NCI-H510A treated with DMSO at 0.1 percent for 48 hours (cell line): ENCODE measurements at regions not wholly inside any gene's neighbourhood (a gene's known extent, or its start where the extent isn't known, plus 50 kb on each side); places are given as distances from the start of the nearest gene placed in this dataset.
"Not testable (repeated sequence)": the region's sequence is repeated elsewhere in the genome, so short reads cannot be mapped to it uniquely, and the experiment has no call there.

Source experiments
- DNase-seq: peaks from one replicate; lab custom pipeline; 2025; lab: John Stamatoyannopoulos, UW

DNA sequence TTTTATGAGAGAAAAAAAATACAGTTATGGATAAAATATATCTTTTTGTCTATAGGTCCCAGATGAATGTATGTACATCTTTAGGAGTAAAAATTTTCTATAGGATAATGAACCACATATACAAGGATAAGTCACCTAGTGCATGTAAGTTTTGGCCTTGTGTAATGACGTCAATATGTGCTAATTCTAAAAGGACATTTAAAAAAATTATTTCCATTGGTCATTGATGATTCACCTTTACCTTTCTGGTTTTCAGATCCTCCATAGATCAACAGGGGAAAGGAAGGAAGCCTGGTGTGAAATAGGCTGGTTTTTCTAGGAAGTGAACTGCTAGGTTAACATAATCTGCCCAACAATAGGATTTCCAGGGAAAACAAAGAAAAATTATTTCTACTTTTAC lies 684.3 kb upstream of the SOX9 start:
- DNase-seq = no peak

- DNase-seq = no peak
Measured at GRCh38 chr17:71437166-71437565, 683.7 kb upstream of the SOX9 start.

GRCh38 chr17:71438631-71439146 lies 682.1 kb upstream of the SOX9 start:
- DNase-seq = peak; percentile 86

DNA sequence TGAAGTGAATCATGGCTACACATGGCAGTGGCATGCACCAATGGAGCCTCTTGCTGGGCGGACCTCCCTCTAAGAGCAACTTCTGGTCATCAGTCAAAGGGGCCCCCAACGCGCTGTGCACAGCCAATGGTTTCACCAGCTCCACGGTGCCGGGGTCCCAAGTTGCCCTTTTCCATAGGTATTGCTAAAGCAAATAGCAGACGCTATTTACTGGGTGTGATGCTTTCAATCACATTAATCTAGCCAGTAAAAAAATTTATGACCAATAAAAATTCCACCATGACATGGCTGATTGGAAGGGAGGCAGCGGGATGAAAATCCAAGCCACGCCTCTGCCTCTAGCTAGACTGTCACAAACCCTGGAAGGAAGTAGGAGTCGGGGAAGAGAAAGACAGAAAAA lies 680.3 kb upstream of the SOX9 start:
- no peak for DNase-seq

DNA sequence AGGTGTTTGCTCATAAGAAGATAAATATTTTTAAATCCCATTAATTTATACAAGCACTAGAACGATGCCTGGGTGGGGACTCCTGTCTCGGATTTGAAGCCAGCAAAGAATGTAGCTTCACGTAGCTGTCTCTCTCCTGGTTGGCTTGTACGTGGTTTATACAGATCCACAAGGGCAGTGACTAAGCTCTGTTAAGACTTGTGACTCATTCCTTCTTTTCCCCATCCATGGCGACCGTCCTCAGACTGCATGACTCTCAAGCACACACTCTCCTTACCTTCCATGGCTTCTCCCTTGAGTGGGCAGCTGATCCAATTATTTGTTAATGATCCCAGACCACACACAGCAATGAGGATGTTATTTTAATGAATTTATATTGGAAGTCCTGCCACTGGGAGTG lies 679.7 kb upstream of the SOX9 start:
- DNase-seq = no peak

DNA sequence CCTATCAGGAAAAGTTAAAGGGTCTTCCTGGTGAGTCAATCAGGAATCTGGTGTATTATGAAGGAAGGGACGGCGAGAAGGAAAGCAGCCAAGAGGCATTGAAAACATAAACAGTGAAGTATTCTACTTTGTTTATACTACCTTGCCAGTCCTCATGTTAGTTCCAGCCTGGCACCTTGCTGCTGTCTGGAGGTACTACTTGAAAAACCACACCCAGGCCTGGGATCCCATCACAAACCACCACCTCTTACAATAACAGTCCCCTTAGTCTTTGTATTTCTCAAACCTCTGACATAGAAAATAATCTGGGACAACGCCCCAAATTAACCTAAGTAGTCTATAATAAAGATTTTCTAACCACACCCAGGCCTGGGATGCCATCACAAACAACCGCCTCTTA lies 676.7 kb upstream of the SOX9 start:
- no peak for DNase-seq

DNA sequence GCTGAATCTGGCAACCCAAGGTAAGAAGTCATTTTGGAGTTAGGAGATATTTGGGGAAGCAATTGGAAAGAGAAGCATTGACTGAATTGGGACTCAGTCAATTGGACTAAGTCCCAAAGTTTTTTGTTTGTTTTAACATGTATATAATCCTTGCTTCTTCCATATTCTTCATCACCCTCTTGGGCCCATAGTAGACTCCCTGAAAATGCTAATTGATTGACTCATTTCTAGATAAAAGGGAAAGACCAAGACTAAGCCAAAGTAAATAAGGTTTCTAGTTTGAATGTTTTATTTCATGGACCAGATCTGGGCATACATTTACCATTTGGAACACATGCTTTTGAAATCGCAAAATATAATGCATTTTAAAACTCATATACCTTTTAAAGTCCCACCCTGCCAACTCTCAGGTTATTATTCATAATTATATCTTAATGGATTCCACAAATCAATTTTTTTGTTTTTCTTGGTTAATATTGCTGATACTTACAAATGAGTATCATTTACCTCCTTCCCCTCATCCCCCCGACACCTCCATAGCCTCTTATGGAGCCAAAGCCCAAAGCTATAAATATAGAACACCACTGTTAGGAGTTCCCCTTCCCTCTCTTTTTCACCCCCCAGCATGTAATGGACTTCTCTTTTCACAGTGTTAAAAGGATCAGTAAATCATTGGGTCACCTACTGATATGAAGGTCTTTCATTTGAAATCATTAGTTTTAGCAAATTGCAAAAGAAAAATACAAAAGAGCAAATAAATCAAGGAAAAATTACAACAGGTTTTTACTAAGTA lies 674.0 kb upstream of the SOX9 start:
- no peak for DNase-seq

DNA sequence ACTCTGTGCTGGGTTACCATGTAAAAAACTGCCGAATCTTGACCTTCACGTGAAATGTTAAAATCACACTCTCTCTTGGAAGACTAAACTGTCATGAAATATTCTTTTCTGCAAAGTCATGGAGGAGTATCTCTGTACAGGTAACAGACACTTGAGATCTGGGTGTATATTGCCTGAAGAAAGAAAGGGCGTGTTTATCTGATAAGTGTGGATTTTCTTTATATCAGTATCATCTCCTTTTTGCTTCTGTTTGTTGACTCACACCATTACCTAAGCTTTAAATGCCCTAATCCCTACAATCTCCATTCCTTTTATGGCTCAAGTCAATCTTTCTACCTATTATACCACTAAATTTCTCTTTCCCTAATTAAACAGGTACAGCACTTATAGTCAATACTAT lies 673.2 kb upstream of the SOX9 start:
- DNase-seq = no peak

GRCh38 chr17:71450657-71451056 lies 670.2 kb upstream of the SOX9 start:
- not testable (repeated sequence) for DNase-seq

DNA sequence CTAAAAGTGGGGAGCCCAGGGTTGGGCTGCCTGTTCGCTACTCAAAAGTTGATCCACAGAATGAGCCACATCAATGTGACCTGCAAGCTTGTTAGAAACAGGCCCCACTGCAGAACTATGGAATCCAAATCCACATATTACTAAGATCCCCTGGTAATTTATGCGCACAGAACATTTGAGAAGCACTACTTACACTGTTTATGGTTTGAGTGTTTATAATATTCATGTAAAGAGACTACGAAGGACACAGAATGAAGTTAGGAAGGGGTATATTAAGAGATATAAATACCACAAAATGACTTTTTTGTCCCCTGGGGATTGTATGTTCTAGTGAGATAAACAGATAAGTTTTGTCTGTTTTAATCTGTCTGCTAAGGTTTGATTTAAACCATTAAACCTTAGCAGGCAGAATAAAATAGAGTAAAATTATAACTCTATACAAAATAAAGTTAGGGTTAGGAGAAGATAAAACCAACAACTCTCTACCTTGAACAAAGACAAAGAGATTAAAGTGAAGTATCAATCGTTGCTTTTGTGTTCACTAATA lies 666.9 kb upstream of the SOX9 start:
- no peak for DNase-seq

DNA sequence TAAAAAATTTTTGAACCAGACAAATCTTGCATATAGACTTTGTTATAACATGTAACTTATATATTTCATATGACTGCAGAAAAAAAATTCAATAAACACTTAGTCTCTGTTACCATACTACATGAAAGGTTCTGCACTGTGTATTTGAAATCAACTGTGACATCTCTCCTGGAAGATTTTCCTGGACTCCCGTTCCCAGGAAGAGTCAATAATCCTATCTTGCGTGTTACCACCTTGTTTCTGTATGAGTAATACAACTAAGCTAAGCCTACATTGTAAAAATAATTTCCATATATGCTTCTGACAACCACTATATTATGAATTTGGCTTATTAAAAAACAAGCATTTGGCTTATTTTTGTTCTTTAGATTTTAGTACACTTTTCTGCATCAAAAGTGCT lies 665.6 kb upstream of the SOX9 start:
- DNase-seq = no peak

DNA sequence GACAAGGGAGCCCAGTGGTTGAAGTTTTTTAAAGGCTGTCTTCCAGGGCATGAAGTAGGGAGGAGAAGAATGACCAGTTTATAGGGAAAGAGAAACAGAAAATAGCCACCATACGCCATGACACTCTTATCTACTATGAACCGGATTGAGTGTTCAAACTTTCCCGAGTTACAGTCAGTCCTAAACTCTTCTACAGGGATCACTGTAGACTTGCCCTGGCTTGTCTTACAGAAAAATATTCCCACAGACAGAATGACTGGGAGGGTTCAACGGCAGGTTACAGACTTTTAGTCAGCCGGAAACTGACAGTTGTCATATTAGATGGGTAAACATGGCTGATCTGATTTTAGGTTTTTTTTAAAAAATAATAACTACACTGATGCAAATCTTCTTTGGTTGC lies 662.5 kb upstream of the SOX9 start:
- no peak for DNase-seq

DNA sequence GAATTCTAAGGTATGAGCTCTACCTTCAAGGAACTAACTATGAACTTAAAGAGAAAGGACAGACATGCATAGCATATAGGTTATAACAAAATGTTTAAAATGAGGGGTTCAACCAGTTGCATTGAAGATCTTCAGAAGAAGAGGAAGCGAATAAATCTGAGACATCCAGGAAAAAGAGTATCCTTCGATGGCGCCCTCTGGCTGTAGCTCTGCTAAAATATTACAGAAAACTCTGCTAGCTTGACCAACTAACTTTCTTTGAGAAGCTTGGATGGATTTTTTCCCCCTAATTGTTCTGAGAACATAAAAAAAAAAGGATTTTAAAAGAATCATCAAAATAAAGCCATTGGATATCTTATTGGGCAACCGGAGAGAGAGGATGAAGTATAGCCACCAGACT lies 659.9 kb upstream of the SOX9 start:
- DNase-seq = no peak

GRCh38 chr17:71461498-71462169 lies 659.2 kb upstream of the SOX9 start:
- peak; percentile 10 for DNase-seq

DNA sequence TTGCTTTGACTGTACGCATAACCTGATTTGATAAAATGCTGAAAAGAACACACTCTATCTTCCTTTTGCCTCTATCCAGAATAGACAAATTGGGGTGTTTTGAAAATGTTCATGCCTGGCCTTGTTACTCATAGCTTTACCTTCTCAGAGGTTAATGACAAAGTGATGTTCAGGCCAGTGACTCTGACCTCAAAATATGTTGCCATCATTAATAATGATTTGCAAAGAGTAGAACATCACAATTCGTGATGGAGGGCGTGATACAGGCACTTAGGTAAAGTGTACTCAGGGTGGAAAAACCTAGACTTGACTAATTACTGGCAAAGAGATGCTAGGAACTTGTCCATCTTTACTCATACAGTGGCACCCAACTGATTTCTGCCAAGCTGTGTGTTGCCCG lies 656.6 kb upstream of the SOX9 start:
- no peak for DNase-seq

DNA sequence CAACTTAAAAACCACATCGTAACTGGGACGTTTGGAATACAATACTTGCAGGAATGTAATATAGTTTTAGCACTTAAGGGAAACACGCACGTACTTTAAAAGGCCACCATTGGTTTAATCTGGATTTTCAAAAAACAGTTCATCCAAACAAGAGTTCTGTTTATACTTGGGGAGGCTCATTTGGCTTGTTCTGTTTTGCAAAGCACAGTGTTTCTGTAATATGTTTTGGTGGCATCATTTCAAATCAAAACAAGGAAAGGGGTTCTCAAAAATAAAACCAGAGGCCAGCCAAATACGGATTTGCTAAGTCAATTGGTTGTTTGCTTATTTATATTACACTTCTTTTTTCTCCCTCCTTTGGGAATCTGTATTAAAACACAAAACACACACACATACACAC lies 656.1 kb upstream of the SOX9 start:
- DNase-seq = no peak

DNA sequence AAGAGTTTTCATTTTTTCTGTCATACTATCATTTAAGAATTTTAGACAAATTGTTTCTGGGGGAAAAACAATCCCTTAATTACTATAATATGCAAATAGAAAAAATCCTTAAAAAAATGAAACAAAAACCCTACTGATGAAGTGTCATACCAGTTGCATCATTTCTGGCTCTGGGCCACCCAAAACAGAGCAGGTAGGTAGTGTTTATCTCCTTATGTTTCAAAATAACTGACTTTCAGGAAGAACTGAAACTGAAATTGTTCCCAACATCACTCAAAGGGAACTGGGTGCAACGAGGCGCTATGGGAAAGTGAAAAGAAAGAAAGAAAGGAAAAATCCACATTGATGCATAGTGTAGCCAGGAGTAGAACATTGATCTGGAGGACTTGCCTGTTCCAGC lies 653.1 kb upstream of the SOX9 start:
- DNase-seq = no peak

DNA sequence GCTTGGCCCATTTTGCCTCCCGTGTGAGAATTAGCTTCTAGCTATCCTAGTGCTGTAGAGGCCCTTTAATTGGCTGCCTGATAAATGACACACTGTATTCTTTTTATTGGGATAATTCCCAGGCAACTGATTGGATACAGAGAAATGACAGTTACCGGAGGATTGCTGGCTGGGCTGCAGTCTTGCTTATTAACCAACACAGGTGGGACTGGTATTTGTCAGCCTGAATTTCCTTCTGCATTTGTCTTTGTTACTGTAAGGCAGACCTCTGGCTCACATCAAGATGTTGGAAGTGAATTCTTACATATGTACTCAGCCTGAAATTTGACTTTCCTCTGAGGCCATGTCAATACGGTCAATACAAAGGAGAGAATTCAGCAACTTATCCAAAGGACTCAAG lies 650.8 kb upstream of the SOX9 start:
- DNase-seq = no peak

DNA sequence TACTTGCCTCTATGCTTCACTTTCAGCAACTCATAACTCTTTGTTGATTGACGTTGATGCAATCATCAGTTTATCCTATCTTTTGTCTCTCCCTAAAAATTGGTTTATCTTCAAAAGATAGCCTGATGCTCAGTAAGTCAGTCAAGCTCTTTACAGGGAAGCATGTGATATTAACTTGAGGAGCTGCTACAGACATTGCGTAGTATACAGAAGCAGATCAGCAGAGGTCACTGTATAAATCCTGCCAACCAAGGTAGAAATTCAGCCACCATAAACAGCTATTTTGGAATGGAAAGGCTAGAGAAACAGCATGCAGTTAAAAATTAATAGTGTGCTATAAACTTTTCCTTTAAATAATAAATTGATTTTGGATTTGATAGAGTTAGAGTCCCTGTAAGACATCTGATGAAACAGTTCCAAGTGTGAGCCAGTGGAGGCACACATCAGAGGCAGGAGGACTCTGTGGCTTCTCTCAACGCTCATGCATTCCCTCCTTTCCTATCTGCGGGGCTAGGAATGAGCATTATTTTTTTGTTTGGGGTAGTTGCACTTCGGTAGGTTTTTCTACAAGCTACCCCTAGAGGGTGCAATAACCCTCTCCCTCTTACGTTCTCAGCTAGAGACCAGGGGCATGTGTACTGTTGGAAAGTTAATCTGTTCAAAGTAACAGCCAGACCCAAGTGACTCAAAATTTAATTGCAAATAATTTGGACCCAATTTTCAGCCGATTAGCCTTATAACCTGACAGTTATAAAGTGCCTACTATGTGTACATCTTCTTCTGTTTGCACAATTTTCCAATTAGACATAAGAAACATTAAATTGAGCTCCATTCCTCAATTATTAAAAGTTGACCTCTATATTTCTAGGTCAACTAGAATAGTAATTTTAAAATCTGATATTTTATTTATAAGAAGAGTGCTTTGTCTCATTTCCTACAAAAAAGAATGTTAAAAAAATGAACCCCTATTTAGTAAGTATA lies 647.7 kb upstream of the SOX9 start:
- peak; percentile 78 for DNase-seq

DNA sequence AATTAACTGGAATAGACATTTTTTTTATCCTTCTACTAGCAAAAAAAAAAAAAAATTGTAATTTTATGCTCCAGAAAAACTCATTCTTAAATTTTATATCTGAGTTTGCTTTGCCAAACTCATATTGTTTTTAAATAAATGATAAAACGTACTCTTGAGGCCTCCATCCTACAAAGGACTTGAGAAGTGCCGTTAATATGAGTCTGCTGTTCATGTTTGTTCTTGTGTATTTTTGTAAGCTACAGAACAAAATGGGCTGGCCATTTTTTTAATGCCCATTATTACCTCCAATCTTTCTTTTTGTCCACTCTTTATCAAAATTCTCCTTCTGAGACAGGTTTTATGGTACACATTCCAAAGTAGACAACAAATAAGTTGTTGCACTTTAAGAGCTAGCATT lies 643.5 kb upstream of the SOX9 start:
- DNase-seq = no peak

DNA sequence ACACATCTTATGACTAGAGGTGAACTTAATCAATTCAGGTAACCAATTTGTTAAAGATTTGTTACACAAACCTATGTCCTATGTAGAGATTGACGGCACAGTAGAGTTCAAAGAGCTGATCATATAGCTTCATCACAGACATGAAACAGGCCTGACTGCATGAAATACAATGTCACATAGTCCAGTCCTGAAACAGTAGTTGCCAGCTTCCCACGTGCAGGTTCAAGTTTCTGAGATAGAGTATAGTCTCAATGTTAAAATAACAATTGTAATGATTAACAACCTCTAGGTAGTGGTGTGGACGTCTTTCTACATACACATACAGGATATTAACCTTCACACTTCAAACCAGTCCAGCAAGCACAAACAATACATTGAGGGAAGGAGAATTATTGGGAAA lies 640.7 kb upstream of the SOX9 start:
- no peak for DNase-seq

DNA sequence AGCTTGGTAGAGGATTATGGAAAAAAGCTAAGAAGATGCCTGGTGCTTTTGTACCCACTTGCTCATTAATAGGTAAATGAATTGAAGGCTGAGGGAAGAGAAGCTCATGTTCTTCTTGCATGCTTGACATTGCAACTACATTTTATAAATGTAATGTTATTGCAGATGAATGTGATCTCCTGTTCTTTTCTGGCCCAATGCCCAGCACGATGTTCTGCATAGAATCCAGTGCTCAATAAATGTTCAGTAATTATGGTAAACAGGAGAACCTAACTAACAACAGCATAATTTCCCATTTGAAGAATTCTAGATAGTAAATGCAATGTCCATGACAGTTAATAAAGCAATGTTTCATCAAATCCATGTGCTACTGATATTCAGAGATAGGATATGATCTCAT lies 638.2 kb upstream of the SOX9 start:
- DNase-seq = no peak
